ENCODE measurements at regions not wholly inside any gene's neighbourhood (a gene's known extent, or its start where the extent isn't known, plus 50 kb on each side); places are given as distances from the start of the nearest gene placed in this dataset.

- H3K9me3 ChIP-seq (ENCODE audit: low read length), result no peaks in the 10 kb centered on the region
- no peak overlapping the region for H3K9ac ChIP-seq (ENCODE audit: low read length)
- H3K27me3 ChIP-seq (ENCODE audit: low read length), result no peaks in the 10 kb centered on the region
- no peaks in the 10 kb centered on the region for H3F3A ChIP-seq (ENCODE audit: low read length, unreplicated experiment)
- no TSS peak for BruUV-seq (replicated peaks)
- no peak overlapping the region for H2AFZ ChIP-seq (ENCODE audit: low read length)
- ChIA-PET POLR2A (ENCODE audit: unreplicated experiment) (no interaction called here), CTCF (no interaction called here)
- ATAC-seq (no peak), DNase-seq (no peak)
- H3K27ac ChIP-seq (ENCODE audit: low read length), result no peak overlapping the region
- no peaks in the 10 kb centered on the region for H3K36me3 ChIP-seq (ENCODE audit: low read depth, low read length)
- intact Hi-C loops (cut with micrococcal nuclease), result no loop called here
- H3K4me1 ChIP-seq (ENCODE audit: insufficient read depth, low read length), result no peaks in the 10 kb centered on the region
- H3K79me2 ChIP-seq (ENCODE audit: low read length), result no peaks in the 10 kb centered on the region
- TF ChIP-seq EZH2phosphoT487 (IDR thresholded peaks at IDR 0.05; ENCODE audit: borderline replicate concordance, low read length) (no peak), EZH2 (IDR thresholded peaks at IDR 0.05; ENCODE audit: low read length, unreplicated experiment) (no peak)
- TF ChIP-seq, protein P1, sequence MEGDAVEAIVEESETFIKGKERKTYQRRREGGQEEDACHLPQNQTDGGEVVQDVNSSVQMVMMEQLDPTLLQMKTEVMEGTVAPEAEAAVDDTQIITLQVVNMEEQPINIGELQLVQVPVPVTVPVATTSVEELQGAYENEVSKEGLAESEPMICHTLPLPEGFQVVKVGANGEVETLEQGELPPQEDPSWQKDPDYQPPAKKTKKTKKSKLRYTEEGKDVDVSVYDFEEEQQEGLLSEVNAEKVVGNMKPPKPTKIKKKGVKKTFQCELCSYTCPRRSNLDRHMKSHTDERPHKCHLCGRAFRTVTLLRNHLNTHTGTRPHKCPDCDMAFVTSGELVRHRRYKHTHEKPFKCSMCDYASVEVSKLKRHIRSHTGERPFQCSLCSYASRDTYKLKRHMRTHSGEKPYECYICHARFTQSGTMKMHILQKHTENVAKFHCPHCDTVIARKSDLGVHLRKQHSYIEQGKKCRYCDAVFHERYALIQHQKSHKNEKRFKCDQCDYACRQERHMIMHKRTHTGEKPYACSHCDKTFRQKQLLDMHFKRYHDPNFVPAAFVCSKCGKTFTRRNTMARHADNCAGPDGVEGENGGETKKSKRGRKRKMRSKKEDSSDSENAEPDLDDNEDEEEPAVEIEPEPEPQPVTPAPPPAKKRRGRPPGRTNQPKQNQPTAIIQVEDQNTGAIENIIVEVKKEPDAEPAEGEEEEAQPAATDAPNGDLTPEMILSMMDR (conservative IDR thresholded peaks at IDR 0.05; ENCODE audit: low read depth, low read length), result no peak
- no peaks in the 10 kb centered on the region for H3K9me2 ChIP-seq (replicated peaks; ENCODE audit: low read length)
- no peak overlapping the region for H3K4me2 ChIP-seq (ENCODE audit: low read length)
- no peak overlapping the region for H3K4me3 ChIP-seq (ENCODE audit: low read length)
- no peaks in the 10 kb centered on the region for H4K20me1 ChIP-seq (ENCODE audit: low read length)
These were observed 177.5 kb downstream of the ZDHHC21 start for GRCh38 chr9:14515571-14516198.

GRCh38 chr9:14515049-14515448 is 178.2 kb downstream of the ZDHHC21 start:
- TF ChIP-seq EZH2phosphoT487 (IDR thresholded peaks at IDR 0.05; ENCODE audit: borderline replicate concordance, low read length) (no peak), EZH2 (IDR thresholded peaks at IDR 0.05; ENCODE audit: low read length, unreplicated experiment) (no peak)
- TF ChIP-seq, protein P1 (conservative IDR thresholded peaks at IDR 0.05; ENCODE audit: low read depth, low read length), result no peak
- no peaks in the 10 kb centered on the region for H4K20me1 ChIP-seq (ENCODE audit: low read length)
- no peaks in the 10 kb centered on the region for H3F3A ChIP-seq (ENCODE audit: low read length, unreplicated experiment)
- POLR2A ChIA-PET (ENCODE audit: unreplicated experiment), result no interaction called here
- H3K9ac ChIP-seq (ENCODE audit: low read length), result no peak overlapping the region
- H3K4me1 ChIP-seq (ENCODE audit: insufficient read depth, low read length), result no peaks in the 10 kb centered on the region
- no peak overlapping the region for H3K27ac ChIP-seq (ENCODE audit: low read length)
- no peak for ATAC-seq
- no peak for DNase-seq
- no peaks in the 10 kb centered on the region for H3K27me3 ChIP-seq (ENCODE audit: low read length)
- H3K79me2 ChIP-seq (ENCODE audit: low read length), result no peaks in the 10 kb centered on the region
- no peak overlapping the region for H2AFZ ChIP-seq (ENCODE audit: low read length)
- H3K4me2 ChIP-seq (ENCODE audit: low read length), result no peak overlapping the region
- H3K9me3 ChIP-seq (ENCODE audit: low read length), result no peaks in the 10 kb centered on the region
- no peak overlapping the region for H3K4me3 ChIP-seq (ENCODE audit: low read length)
- BruUV-seq (replicated peaks), result no TSS peak
- intact Hi-C loops (cut with micrococcal nuclease), result no loop called here
- CTCF ChIA-PET, result no interaction called here
- no peaks in the 10 kb centered on the region for H3K9me2 ChIP-seq (replicated peaks; ENCODE audit: low read length)
- H3K36me3 ChIP-seq (ENCODE audit: low read depth, low read length), result no peaks in the 10 kb centered on the region

GRCh38 chr9:14512942-14513341 is 180.3 kb downstream of the ZDHHC21 start:
- no peaks in the 10 kb centered on the region for H3K9me2 ChIP-seq (replicated peaks; ENCODE audit: low read length)
- ATAC-seq (no peak), DNase-seq (no peak)
- intact Hi-C loops (cut with micrococcal nuclease), result no loop called here
- no peak overlapping the region for H2AFZ ChIP-seq (ENCODE audit: low read length)
- H3K79me2 ChIP-seq (ENCODE audit: low read length), result no peaks in the 10 kb centered on the region
- H3K9ac ChIP-seq (ENCODE audit: low read length), result no peak overlapping the region
- no peaks in the 10 kb centered on the region for H3K4me1 ChIP-seq (ENCODE audit: insufficient read depth, low read length)
- no peaks in the 10 kb centered on the region for H3K36me3 ChIP-seq (ENCODE audit: low read depth, low read length)
- H3K4me2 ChIP-seq (ENCODE audit: low read length), result no peak overlapping the region
- no peaks in the 10 kb centered on the region for H4K20me1 ChIP-seq (ENCODE audit: low read length)
- H3K4me3 ChIP-seq (ENCODE audit: low read length), result no peak overlapping the region
- BruUV-seq (replicated peaks), result no TSS peak
- POLR2A ChIA-PET (ENCODE audit: unreplicated experiment), result no interaction called here
- no peaks in the 10 kb centered on the region for H3K9me3 ChIP-seq (ENCODE audit: low read length)
- H3K27me3 ChIP-seq (ENCODE audit: low read length), result no peaks in the 10 kb centered on the region
- CTCF ChIA-PET, result no interaction called here
- H3F3A ChIP-seq (ENCODE audit: low read length, unreplicated experiment), result no peaks in the 10 kb centered on the region
- TF ChIP-seq EZH2phosphoT487 (IDR thresholded peaks at IDR 0.05; ENCODE audit: borderline replicate concordance, low read length), result no peak
- no peak for TF ChIP-seq EZH2 (IDR thresholded peaks at IDR 0.05; ENCODE audit: low read length, unreplicated experiment)
- TF ChIP-seq, protein P1 (conservative IDR thresholded peaks at IDR 0.05; ENCODE audit: low read depth, low read length), result no peak
- H3K27ac ChIP-seq (ENCODE audit: low read length), result no peak overlapping the region

All from PC-3 (cell line).